HepG2 (cell line): ENCODE measurements at regions not wholly inside any gene's neighbourhood (a gene's known extent, or its start where the extent isn't known, plus 50 kb on each side); places are given as distances from the start of the nearest gene placed in this dataset.

Source experiments
- ATF4 ChIP-seq, 2 experiments: fragments of 450-650 bp in 1 of 2; sonication (generic) in 1 of 2; formaldehyde crosslinking; IDR thresholded peaks; 2 replicates each; pipeline versions ENCODE4 v1.5.0 to v1.8.0; 2020 to 2022; ENCODE audit warnings: mild to moderate bottlenecking in 1 of 2, missing genetic modification reagents in 1 of 2
- CERS6 ChIP-seq: sonication (generic); formaldehyde crosslinking; IDR thresholded peaks from 2 replicates; pipeline ENCODE4 v1.5.0; 2020; ENCODE audit warnings: missing genetic modification reagents
- GMEB2 ChIP-seq: IDR thresholded peaks from 2 replicates; pipeline ENCODE4 v1.6.1; 2016; ENCODE audit warnings: missing biosample characterization, missing genetic modification reagents, low read depth
- LCORL ChIP-seq, 2 experiments: fragments of 450-650 bp in 1 of 2; sonication (generic) in 1 of 2; formaldehyde crosslinking in 1 of 2; IDR thresholded peaks; 2 replicates each; pipeline versions ENCODE4 v1.5.0 to v1.6.1; 2017 to 2020; ENCODE audit warnings: antibody characterized with exemption in 1 of 2, missing genetic modification reagents in 1 of 2
- ZBTB1 ChIP-seq: sonication (generic); formaldehyde crosslinking; IDR thresholded peaks from 2 replicates; pipeline ENCODE4 v1.4.0; 2020; ENCODE audit warnings: missing genetic modification reagents, borderline replicate concordance
- ZBTB49 ChIP-seq: sonication (generic); formaldehyde crosslinking; IDR thresholded peaks from 2 replicates; pipeline ENCODE4 v1.4.0; 2020; ENCODE audit warnings: missing genetic modification reagents, borderline replicate concordance
- ZNF703 ChIP-seq: sonication (generic); formaldehyde crosslinking; IDR thresholded peaks from 2 replicates; pipeline ENCODE4 v1.5.1; 2020; ENCODE audit warnings: missing genetic modification reagents, mild to moderate bottlenecking, moderate library complexity, borderline replicate concordance

- TF ChIP-seq ZBTB49 (CRISPR knock-in tag): no peak
- no peak for TF ChIP-seq LCORL (IDR thresholded peaks at IDR 0.05)
- TF ChIP-seq LCORL (CRISPR knock-in tag; IDR thresholded peaks at IDR 0.05): no peak
- TF ChIP-seq ATF4 (CRISPR knock-in tag; IDR thresholded peaks at IDR 0.05): no peak
- no peak for TF ChIP-seq GMEB2 (CRISPR knock-in tag)
- no peak for TF ChIP-seq ZBTB1 (CRISPR knock-in tag)
- TF ChIP-seq CERS6 (CRISPR knock-in tag): no peak
- TF ChIP-seq ZNF703: no peak
- TF ChIP-seq, all 625 proteins: peak for 0
These were observed 285.7 kb downstream of the ZEB1 start (continued) for GRCh38 chr10:31604646-31605170.
